Limb (tissue), 2 donors: ENCODE measurements at regions not wholly inside any gene's neighbourhood (a gene's known extent, or its start where the extent isn't known, plus 50 kb on each side); places are given as distances from the start of the nearest gene placed in this dataset.

Experiments used
- DNase-seq, 2 donors: peaks; one replicate each; pipeline ENCODE4 v3.0.0-alpha.2; 2016; ENCODE audit errors: extremely low spot score in 2 of 2

DNA sequence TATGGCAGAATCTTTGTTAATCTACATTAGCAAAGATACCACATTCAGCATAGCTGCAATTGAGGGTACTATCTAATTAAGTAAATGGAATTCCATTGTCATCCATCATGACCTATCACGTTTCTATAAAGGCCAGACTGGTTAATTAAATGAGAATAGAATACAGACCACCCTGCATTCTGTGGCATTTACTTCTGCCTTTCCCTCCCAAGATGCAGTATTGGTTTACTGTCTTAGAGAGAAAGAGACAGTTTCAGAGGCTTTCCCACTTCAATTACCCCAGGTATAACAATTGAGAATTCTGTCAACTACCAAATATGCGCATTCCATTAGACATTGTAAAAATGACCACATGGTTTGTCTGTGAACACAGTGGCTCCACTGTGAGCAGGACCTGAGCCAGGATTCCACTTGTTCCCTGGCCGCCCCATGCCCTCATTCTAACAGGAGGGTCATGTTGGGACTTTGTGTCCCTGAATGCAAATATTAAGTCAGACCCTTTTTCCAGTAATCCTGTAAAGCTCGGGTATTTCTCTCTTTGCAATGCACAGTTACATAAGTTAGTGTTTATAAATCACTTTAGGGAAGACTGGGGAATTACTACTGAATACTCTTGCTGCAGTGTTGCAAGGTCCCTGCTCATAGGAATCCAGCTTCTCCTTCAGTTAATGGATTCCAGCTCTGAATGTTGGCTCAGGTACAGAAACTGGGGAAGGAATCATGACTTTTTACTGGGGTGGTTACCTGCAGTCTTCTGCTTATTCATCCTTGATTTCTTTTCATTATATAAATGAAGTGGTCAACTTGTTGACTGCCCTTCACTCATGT, 261.0 kb downstream of the PDGFC start:
- no peak for DNase-seq

DNA sequence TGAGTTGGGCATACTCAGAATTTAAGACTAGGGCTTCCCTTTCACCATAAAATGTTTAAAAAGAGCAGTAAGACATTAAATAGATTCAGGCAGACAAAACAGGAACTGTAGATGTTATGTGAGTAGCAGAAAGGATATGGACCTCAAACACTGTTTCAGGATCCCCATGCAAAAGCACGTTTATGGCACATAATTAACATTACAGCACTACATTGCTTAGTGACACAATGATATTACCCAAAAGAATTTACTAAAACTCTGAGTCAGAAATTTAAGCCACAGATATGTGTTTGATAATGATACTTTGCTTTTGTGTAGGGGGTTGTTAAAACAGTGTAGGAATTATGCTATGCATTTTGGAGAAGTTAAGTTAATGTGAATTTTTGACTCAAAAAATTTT, 266.3 kb downstream of the PDGFC start:
- DNase-seq: no peak

DNA sequence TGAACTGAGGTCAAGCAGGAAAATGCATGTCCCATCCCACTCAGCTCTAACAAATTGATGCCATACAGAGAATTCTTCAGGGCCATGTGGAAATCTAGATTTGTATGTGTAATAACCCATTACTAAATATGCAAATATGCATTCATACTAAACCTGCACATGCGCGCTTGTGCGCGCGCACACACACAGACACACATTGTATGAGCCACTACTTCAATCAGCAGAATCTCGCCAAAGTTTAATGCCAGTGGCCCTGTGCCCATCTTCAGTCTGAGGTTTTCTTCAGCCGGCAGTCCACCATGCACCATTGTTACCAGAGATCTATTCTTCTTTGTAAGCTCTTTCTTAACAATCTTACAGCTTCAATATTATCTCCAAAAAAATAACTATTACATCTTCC, 276.4 kb downstream of the PDGFC start:
- no peak for DNase-seq

DNA sequence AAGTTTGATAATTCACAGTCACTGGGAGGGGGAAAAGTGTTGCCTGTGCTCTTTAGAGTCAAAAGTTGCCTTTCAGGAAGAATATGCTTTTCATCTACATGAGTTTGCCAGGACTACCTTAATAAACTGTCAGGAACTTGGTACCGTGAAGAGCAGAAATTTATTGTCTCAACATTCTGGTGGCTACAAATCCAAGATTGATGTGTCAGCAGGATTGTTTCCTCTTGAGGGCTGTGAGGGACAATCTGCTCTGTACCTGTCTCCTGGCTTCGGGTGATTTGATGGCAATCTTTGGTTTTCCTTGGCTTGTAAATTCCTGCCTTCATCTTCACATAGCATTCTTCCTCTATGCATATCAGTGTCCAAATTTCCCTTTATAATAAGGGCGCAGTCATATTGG, 277.2 kb downstream of the PDGFC start:
- DNase-seq: no peak

DNA sequence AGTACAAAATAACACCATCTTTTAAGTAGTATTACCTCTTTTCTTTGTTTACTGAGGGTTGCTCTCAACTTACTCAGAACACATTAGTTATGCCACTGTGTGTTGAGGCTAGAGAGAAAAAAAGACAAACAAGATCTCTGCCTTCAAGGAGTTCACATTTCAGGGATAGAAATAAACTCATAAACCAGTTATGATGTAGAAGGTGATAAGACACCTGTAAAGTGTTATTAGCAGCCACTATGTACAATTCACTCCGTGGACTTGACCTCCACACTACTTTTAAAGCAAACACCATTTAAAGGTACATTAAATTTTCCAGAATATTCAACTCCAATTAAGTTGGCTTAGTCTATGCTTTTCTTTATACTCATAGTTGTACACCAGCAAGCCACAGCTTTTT, 278.0 kb downstream of the PDGFC start:
- no peak for DNase-seq

DNA sequence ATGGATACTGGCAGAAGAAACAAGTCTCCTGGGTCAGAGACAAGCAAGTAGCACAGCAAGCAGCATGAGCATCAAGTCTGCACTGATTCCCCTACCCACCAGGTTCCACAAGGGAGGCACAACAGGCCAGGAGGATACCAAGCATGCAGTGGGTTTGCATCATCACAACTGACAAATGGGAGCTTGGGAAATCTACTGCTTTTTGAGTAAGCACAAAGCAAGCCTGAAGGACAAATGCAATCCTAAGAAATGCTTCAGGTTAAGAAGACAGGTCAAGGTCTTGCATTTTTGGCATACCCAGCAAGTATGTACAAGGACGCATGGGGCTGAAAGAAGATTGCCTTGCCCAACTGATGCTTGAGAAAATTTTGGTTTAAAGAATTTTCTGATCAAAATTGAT, 279.6 kb downstream of the PDGFC start:
- DNase-seq: no peak

DNA sequence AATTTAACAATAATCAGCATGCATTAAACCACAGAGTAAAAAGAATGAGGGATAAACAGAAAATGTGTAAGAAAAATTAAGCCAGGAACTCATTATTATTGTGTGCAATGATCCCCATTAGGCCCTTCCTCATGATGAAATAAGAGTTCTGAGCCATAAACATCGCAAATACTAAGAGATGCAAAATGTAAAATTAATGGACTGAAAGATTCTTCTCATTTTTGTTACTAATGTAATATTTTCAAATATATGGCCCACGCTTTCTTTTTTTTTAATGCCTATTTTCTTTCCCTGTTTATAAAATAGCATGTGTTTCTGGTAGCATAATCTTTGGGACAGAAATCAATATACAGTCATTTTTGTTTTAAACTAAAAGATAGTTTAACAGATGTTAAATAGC, 281.0 kb downstream of the PDGFC start:
- DNase-seq: no peak

DNA sequence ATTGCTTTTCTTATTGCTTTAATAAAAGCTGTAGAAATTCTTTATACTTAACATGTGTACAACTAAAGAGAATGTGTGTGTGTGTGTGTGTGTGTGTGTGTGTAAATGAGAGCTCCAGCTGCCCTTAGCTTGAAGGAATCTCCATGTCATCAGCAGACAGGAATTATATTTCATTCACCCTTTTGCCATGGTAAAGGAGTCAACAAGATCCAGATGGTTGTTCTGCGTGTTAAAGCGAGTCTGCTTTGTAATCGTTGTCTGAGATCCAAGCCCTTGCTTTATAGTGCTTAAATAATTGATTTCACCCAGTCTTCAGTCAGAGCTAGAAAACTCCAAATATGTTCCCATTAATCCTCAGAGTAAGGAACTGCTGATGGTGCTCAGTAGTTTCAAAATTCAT, 285.5 kb downstream of the PDGFC start:
- DNase-seq: peak; percentile 48 to 93

DNA sequence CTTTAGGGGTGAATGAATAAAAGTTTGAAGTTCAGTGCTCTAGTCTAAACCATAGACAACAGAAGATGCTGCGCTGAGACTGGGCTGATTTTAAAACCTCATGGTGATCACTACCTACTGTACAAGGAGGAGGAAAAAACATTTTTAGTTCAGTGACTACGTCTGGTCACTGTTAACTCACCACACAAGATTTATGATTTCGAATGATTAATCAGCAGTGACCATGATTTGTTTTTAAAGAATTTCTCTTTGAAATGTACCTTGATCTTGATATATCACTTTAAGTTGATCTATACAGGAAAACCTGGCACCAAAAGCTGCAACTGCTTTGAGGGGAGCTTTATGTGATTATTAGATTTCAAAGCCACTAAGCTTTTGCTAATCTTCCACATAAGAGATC, 286.3 kb downstream of the PDGFC start:
- DNase-seq: no peak

DNA sequence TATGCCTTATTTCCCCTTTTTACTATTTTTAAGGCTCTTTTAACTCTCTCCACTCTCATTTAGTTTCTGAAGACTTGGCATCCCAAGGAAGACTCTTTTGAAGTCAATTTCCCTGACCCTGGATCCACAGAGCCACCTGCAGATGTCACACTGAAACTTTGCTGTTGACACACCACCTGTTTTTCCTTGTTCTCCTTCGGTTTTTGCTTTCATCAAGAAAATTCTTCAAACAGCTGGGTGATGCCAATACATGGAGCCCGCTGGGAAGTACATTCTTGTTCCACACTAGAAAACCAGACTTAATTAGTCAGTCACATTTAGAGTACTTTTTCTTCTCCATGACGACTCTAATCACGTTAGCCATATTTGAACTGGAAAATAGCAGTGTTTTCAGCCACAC, 293.9 kb downstream of the PDGFC start:
- DNase-seq: no peak

DNA sequence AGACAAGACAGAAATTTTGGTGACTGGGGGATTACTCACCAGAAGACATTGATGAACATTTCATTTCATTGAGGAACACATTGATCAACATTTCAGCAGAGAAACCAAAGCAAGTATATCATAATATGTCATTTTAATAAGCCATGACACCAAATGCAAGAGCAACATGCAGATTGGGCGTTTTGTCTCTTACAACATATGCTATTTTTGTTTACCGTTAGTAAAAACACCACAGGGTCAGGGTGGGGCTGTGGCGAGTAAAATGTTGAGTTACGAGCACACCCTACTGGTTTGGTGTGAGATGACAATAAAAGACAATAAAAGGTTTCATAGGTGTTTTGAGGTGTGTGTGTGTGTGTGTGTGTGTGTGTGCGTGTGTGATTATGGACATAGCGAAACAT, 294.5 kb downstream of the PDGFC start:
- DNase-seq: no peak

DNA sequence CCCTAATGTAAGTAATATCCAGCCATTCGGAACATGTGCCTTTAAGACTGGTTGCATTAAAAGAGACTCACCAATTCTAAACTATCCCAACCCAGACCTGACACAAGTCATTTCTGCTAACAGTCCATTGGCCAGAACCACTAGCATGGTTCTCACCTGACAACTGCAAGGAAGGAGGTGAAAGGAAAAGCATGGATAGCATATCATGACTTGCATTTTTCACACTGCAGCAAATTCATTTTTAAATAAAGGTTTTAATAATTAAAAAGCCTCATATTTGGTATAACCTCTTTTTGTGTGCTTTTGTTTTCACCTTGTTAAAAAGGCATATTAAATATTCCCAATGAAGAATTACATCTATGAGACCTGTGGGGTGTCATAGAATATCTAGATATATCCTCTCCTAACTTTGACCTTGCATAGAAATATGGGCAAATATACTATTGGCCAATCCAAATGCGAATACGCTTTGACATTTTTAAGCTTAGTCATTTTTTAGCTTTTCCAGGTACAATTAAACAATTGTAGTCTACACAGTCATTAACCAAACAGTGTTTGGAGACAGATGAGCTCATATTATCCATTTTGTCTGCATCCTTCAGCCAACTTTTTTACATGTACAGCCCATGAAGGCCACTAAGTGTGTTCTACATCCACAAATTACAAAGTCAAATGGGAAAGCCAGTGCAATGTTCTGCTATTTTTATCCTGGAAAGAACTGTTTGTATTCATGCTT, 295.3 kb downstream of the PDGFC start:
- no peak for DNase-seq

DNA sequence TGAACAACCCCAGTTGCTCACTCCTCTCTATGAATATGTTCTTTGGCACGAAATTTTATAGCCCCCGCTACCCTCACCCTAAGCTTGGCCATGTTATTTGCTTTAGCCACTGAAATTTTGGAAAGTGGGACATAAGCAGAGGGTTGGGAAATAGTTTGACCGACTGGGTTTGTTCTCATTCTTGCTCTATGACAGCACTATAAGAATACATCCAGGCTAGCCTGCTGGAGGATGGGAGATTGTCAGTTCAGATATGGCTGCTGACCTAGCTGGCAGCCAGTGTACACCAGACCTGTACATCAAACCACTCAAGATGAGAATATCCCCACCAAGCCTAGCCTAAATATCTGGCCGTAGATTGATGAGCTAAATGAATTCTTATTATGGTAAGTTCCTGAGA, 298.1 kb downstream of the PDGFC start:
- DNase-seq: no peak

DNA sequence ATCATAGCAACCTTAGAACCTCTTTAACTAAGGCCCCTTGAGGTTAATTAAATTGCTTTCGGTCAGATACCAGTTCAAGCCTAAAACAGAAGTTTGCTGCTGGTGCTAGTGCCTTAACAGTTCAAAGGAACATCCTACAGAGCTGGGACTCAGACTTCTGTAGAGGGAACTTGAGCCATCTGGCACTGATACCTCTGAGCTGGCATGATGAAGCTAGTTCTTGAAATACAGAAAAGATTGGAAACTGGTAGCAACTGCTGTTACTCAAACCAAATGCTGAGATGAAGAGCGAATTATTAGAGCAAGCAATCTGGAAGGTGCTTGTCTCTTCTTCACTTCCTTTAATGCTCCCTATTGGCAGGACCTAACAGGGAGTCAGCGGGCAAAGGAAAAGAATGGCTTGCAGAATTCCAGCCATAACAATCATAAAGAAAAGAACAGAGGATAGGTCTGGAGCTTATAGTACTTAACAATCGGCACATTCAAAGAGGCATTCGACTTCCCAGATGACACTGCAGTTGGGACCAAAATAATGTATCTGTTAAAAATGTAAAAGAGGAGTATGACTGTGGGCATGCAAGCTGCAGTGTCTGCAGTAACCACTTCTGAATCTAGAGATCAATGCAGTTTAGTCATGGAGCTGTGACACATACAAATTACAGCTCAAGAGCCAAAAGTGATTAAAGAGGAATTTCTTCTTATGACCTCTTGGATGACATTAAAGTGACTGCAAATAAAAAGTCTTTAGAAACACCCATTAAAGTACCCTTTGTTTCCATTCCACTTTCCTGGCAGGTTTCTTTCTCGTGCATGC, 298.9 kb downstream of the PDGFC start:
- no peak for DNase-seq

DNA sequence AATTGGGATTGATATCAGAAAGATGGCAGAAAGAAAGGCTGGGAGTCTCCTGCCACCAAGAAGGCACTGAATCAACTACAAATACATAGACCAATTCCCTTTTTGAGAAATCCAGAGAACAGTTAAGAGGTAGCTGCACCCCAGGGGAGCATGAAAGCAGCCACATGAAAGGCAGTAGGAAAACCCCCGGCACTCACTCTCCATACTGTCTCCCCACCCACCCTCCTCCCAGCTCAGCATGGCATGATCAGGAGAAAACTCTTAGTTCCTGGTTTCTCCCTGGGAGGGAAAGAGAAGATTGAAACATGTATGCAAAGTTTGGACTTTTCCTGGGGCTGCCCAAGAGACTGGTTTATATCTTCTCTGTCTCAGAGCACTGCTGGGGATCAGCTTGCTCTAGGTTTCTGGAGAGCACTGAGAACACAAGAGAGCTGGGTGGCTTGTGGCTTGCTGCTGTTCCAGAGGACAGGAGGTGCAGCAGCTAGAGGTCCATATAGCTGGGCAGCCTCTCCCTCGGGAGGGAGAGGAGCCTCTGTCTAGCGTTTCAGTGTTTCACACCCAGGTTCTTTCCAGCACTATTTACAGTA, 305.7 kb downstream of the PDGFC start:
- no peak for DNase-seq

DNA sequence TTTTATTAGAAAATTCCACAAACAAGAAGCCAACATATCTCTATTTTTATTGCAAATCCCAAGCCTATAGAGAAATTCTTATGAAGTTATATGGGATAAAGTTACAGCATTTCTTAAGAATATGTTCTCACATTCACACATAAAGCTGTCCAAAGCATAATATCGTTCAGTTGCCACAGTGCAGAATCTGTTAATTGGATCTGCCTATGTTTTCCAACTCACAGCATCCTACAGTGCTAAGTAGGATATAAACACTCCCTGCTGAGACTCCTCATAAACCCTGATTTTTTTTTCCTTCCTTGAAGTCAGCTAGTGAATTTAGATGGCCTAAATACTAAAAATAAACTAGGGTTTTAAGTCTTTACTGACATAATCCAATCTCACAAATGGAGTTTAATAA, 307.9 kb downstream of the PDGFC start:
- DNase-seq: no peak

DNA sequence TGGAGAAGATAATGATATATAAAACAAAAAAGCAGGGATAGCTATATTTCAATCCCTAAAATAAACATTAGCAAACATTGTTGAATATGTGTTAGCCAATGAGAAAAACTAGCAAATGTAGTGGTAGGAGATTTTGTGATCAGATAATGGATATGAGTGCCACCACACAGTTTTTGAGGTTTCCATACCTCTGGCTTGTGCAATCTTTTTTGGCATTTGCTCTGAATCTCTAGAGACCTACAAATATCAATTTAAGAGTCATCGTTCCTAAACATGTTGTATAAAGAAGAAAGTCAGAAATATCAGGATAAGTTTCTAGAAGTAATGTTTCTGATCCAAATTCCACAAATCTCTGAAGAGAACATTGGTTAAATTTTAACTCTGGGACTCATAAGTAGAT, 308.7 kb downstream of the PDGFC start:
- DNase-seq: no peak

DNA sequence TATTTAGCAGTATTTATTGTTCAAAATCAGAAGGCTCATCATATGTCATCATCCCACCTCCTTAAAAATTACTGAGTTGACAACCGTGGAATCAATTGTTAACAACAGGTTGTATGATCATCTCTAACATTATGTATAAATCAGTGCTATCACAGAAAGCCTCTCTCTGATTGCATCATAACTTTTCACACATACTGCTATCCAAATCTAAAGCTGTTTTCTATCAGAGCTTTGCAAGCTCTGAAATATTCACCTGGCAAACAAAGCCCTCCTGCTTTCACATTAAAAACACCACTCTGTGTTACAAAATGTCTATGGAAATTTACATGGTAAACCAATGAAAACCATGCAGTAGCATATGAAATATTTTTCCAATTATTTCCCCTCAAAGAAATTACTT, 310.0 kb downstream of the PDGFC start:
- DNase-seq: no peak

DNA sequence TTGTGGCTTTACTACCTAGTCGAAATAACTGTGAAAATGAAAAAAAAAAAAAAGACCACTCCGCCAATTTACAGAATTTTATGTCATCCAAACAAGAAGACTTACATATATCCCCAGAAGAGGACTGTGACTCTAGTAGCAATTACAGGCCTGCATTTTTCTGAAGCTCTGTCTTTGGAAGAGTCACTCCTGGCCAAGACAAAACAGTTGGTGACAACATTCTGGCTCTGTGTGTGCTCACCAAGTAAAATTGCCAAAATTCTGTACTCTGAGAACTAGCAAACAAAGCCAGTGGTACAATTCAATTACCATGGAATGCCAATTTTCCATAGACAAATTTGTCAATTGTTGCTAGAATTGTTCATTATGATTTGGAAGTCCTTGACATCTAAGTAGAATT, 311.1 kb downstream of the PDGFC start:
- no peak for DNase-seq

DNA sequence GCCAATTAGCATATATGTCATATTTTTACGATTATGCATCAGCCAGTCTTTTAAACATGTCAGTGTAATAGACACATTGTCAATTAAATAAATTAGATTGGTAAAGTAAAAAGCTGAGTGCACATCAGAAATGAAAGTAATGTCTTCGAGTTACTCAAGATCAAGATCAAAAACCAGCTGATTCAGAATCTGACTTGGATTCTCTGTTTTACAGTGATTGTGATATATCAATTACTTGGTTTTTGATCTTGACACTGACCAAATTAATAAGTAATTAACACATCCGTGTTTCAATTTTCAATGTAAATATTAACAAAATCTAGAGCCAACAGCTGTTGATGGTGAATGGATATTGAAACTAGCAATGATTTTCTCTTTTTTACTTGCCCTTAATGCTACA, 311.6 kb downstream of the PDGFC start:
- DNase-seq: no peak

DNA sequence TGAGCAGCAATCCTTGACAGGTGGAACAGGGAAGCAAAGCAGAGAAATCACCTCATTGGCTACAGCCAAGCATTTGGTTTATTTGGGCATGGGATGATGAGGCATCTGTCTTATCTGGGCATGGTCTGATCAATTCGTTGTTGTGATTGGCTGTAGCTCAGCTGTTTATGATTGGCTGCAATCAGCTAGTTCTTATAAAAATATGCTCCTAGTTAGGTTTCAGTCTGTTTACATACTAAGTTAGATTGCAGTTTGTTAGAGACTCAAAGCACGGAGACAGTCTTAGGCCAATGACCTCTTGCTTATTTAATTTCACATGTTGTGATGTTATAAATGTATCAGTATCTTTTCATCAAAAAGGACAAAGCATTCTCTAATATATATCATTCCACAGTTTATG, 312.0 kb downstream of the PDGFC start:
- no peak for DNase-seq

DNA sequence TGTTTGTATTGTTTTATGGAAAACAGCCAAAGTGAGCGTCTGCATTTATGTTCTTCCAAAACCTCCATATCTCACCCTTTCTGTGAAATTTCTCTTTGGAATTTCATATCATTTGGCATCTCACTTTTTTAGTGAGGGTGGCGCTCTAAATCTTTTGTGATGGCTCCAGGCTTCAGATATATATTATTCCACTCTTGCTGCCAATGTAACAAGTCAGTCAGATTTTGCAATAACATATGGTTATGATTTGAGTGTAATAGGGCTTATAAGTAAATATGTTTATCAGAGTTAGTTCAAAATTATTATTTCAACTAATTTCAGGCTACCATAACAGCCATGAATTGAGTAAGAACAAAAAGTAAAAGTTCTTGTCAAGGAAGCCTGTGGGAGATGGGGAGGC, 314.7 kb downstream of the PDGFC start:
- DNase-seq: no peak
